HepG2 (cell line): ENCODE measurements at regions not wholly inside any gene's neighbourhood (a gene's known extent, or its start where the extent isn't known, plus 50 kb on each side); places are given as distances from the start of the nearest gene placed in this dataset.

Experiments used
- ATAC-seq: fragments of 200-7000 bp; cut with Tn5 transposase; 3 replicates; pipeline ENCODE4 v1.9.1; 2020; ENCODE audit warnings: mild to moderate bottlenecking, moderate library complexity
- BruUV-seq: library from RNA; stranded (reverse); fragments of 400-500 nt; replicated peaks from 2 replicates; lab custom pipeline; 2021; lab: Mats Ljungman, UMichigan
- CTCF ChIA-PET: fragments of 300-600 bp; formaldehyde crosslinking; extraction: SDS; loops from one replicate; lab custom pipeline; 2021; ENCODE audit warnings: low total read pairs, inconsistent platforms, low intra/inter-chr PET ratio; lab: Yijun Ruan, JAX
- POLR2A ChIA-PET: fragments of 350-600 bp; sonication (Branson Sonifier 250); formaldehyde crosslinking; loops from one replicate; lab custom pipeline; 2020; ENCODE audit warnings: antibody characterized with exemption, inconsistent platforms; lab: Yijun Ruan, JAX
- DNase-seq: peaks from one replicate; pipeline ENCODE4 v3.0.0-alpha.2; 2015; ENCODE audit warnings: low spot score
- FAIRE-seq: peaks from 3 replicates; lab custom pipeline; 2011; peaks lifted over from hg19 to GRCh38; lab: Jason Lieb, UNC
- H2AFZ ChIP-seq: one replicate; pipeline ENCODE4 v1.6.1; 2011; ENCODE audit warnings: low read length, inconsistent platforms
- H3K27ac ChIP-seq: fragments of 300-600 bp; 3 replicates; pipeline ENCODE4 v1.8.0; 2011; ENCODE audit warnings: mixed run types, mild to moderate bottlenecking, mixed read lengths, low read length, inconsistent platforms; ENCODE audit not compliant: insufficient read depth; ENCODE audit errors: extremely low read length
- H3K27me3 ChIP-seq, 2 experiments: fragments of 200-600 bp in 1 of 2; 2 replicates in 1 of 2; 3 replicates in 1 of 2; pipeline versions ENCODE4 v1.6.0 to v1.8.0; 2011; ENCODE audit warnings: low read length in 2 of 2, mild to moderate bottlenecking in 2 of 2, moderate library complexity in 2 of 2, inconsistent platforms in 1 of 2; ENCODE audit not compliant: insufficient read depth in 2 of 2, control insufficient read depth in 1 of 2
- H3K36me3 ChIP-seq, 2 experiments: fragments of 200-600 bp in 1 of 2; replicated peaks in 1 of 2; 2 replicates in 1 of 2; 3 replicates in 1 of 2; pipeline versions ENCODE4 v1.5.1 to v1.8.0; 2011; ENCODE audit warnings: low read length in 2 of 2, inconsistent platforms in 1 of 2; ENCODE audit not compliant: insufficient read depth in 2 of 2, control insufficient read depth in 1 of 2
- H3K4me1 ChIP-seq: 2 replicates; pipeline ENCODE4 v1.5.1; 2012; ENCODE audit warnings: low read length, inconsistent platforms; ENCODE audit not compliant: insufficient read depth
- H3K4me2 ChIP-seq: 2 replicates; pipeline ENCODE4 v1.6.0; 2011; ENCODE audit warnings: low read depth, low read length, inconsistent platforms
- H3K4me3 ChIP-seq, 3 experiments: fragments of 200-600 bp in 1 of 3; sonication (generic), shearing (Covaris generic) in 1 of 3; replicated peaks in 1 of 3; 2 replicates each; pipeline ENCODE4 v1.5.1; 2011 to 2016; ENCODE audit warnings: low read length in 3 of 3, inconsistent platforms in 2 of 3, low read depth in 2 of 3, mild to moderate bottlenecking in 2 of 3, control low read depth in 1 of 3, mixed read lengths in 1 of 3; ENCODE audit not compliant: insufficient read depth in 1 of 3
- H3K79me2 ChIP-seq: one replicate; pipeline ENCODE4 v1.6.1; 2011; ENCODE audit warnings: low read length, inconsistent platforms; ENCODE audit not compliant: insufficient read depth
- H3K9ac ChIP-seq: 2 replicates; pipeline ENCODE4 v1.6.0; 2011; ENCODE audit warnings: mild to moderate bottlenecking, low read depth, low read length, inconsistent platforms; ENCODE audit not compliant: insufficient read depth
- H3K9me3 ChIP-seq: 2 replicates; pipeline ENCODE4 v1.5.1; 2012; ENCODE audit warnings: mild to moderate bottlenecking, low read length
- H4K20me1 ChIP-seq: 2 replicates; pipeline ENCODE4 v1.6.0; 2011; ENCODE audit warnings: inconsistent platforms, mild to moderate bottlenecking, low read length, moderate library complexity; ENCODE audit not compliant: insufficient read depth
- ARNT ChIP-seq: fragments of 450-650 bp; IDR thresholded peaks from 2 replicates; pipeline ENCODE4 v1.6.1; 2017
- FOXK1 ChIP-seq: sonication (generic); formaldehyde crosslinking; IDR thresholded peaks from 2 replicates; pipeline ENCODE4 v1.4.0; 2020; ENCODE audit warnings: low read depth, missing genetic modification reagents, borderline replicate concordance
- MYC ChIP-seq: sonication (generic); formaldehyde crosslinking; IDR thresholded peaks from 2 replicates; pipeline ENCODE4 v1.9.0; 2021; ENCODE audit warnings: missing genetic modification reagents, borderline replicate concordance
- PTBP1 ChIP-seq: fragments of 200-400 bp; formaldehyde crosslinking; IDR thresholded peaks from 2 replicates; pipeline ENCODE4 v1.6.1; 2018; ENCODE audit warnings: low read length, low read depth; ENCODE audit not compliant: poor library complexity, severe bottlenecking
- TP53 ChIP-seq: sonication (generic); formaldehyde crosslinking; conservative IDR thresholded peaks from 2 replicates; pipeline ENCODE4 v1.4.0; 2020; ENCODE audit warnings: missing genetic modification reagents
- ZNF382 ChIP-seq: sonication (generic); formaldehyde crosslinking; IDR thresholded peaks from 2 replicates; pipeline ENCODE4 v1.5.0; 2020; ENCODE audit warnings: missing genetic modification reagents, mild to moderate bottlenecking, borderline replicate concordance
- ZNF616 ChIP-seq: sonication (generic); formaldehyde crosslinking; IDR thresholded peaks from 2 replicates; pipeline ENCODE4 v1.5.0; 2020; ENCODE audit warnings: low read depth, mild to moderate bottlenecking, missing genetic modification reagents
- in situ Hi-C: cut with HindIII; loops from 2 replicates; pipeline ENCODE4 v1.10.0; 2017; ENCODE audit warnings: low pct_unique_long_range_greater_than_20kb; ENCODE audit not compliant: extremely low pct_ligation_motif_present
- intact Hi-C: fragments of 100-400 bp; cut with micrococcal nuclease; formaldehyde crosslinking; loops from one replicate; pipeline ENCODE4 v1.10.0; 2022; ENCODE audit not compliant: unreplicated experiment
- TF ChIP-seq, protein P1 (sequence below): sonication (generic); formaldehyde crosslinking; IDR thresholded peaks from 2 replicates; pipeline ENCODE4 v1.5.0; 2020; ENCODE audit warnings: mild to moderate bottlenecking, missing genetic modification reagents
- TF ChIP-seq, protein P2 (sequence below): sonication (generic); formaldehyde crosslinking; IDR thresholded peaks from 2 replicates; pipeline ENCODE4 v1.5.0; 2020; ENCODE audit warnings: missing genetic modification reagents

DNA sequence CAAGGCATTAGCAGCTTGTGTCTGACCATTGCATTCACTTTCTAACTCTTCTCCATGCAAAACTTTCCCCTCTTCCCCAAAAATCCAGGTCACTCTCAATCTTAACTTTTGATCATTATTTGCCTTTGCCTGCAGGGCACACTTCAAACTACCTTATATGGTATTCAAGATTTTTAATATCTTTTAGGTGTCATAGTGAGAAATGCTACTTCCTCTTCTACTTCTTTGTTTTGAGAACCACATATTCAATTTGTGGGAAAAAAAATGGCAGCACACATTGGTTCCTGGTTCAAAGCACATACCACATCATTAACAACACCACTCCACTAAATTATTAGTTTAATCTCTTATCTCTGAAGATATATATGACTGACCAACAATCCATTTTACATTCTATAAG lies 1267.0 kb upstream of the CITED2 start:
- TF ChIP-seq, protein P1, sequence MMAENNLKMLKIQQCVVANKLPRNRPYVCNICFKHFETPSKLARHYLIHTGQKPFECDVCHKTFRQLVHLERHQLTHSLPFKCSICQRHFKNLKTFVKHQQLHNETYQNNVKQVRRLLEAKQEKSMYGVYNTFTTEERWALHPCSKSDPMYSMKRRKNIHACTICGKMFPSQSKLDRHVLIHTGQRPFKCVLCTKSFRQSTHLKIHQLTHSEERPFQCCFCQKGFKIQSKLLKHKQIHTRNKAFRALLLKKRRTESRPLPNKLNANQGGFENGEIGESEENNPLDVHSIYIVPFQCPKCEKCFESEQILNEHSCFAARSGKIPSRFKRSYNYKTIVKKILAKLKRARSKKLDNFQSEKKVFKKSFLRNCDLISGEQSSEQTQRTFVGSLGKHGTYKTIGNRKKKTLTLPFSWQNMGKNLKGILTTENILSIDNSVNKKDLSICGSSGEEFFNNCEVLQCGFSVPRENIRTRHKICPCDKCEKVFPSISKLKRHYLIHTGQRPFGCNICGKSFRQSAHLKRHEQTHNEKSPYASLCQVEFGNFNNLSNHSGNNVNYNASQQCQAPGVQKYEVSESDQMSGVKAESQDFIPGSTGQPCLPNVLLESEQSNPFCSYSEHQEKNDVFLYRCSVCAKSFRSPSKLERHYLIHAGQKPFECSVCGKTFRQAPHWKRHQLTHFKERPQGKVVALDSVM (CRISPR knock-in tag) = no peak
- TF ChIP-seq ZNF616 (CRISPR knock-in tag) (no peak), PTBP1 (no peak), ARNT (no peak), MYC (no peak), ZNF382 (no peak), FOXK1 (CRISPR knock-in tag) (no peak), TP53 (CRISPR knock-in tag) (no peak)
- TF ChIP-seq, protein P2, sequence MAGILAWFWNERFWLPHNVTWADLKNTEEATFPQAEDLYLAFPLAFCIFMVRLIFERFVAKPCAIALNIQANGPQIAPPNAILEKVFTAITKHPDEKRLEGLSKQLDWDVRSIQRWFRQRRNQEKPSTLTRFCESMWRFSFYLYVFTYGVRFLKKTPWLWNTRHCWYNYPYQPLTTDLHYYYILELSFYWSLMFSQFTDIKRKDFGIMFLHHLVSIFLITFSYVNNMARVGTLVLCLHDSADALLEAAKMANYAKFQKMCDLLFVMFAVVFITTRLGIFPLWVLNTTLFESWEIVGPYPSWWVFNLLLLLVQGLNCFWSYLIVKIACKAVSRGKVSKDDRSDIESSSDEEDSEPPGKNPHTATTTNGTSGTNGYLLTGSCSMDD = no peak
- BruUV-seq = no TSS peak
- no peak overlapping the region for H3K4me3 ChIP-seq
- ATAC-seq = no peak
- H4K20me1 ChIP-seq = no peaks in the 10 kb centered on the region
- H3K4me1 ChIP-seq = no peaks in the 10 kb centered on the region
- H3K9me3 ChIP-seq = peaks cover 65% of the 10 kb centered on the region
- H3K36me3 ChIP-seq = no peaks in the 10 kb centered on the region
- H3K4me2 ChIP-seq = no peak overlapping the region
- H3K79me2 ChIP-seq = no peaks in the 10 kb centered on the region
- ChIA-PET POLR2A (no interaction called here), CTCF (no interaction called here)
- intact Hi-C loops = no loop called here
- no peak for DNase-seq
- no peak overlapping the region for H3K9ac ChIP-seq
- no peak overlapping the region for H2AFZ ChIP-seq
- no peak for FAIRE-seq
- no peak overlapping the region for H3K27ac ChIP-seq
- in situ Hi-C loops = no loop called here
- H3K27me3 ChIP-seq = no peaks in the 10 kb centered on the region
